ENCODE measurements at regions not wholly inside any gene's neighbourhood (a gene's known extent, or its start where the extent isn't known, plus 50 kb on each side); places are given as distances from the start of the nearest gene placed in this dataset.

- TF ChIP-seq HMGXB4 (CRISPR knock-in tag; IDR thresholded peaks at IDR 0.05) (no peak), ERG (CRISPR knock-in tag; IDR thresholded peaks at IDR 0.05) (no peak), USF1 (CRISPR knock-in tag; IDR thresholded peaks at IDR 0.05) (no peak), ZBTB43 (CRISPR knock-in tag; IDR thresholded peaks at IDR 0.05) (no peak), RORB (CRISPR knock-in tag; IDR thresholded peaks at IDR 0.05) (no peak), PRRX2 (CRISPR knock-in tag; IDR thresholded peaks at IDR 0.05) (no peak), ZNF281 (CRISPR knock-in tag; IDR thresholded peaks at IDR 0.05) (no peak), ZNF671 (CRISPR knock-in tag; IDR thresholded peaks at IDR 0.05) (no peak)
These were observed 445.0 kb downstream of the HACE1 start (continued) for GRCh38 chr6:104414723-104415122.

GRCh38 chr6:104413767-104414166, 446.0 kb downstream of the HACE1 start:
- Mint-ChIP-seq H3K9me3 (no peaks in the 10 kb centered on the region), H3K27me3 (ENCODE audit: low read depth) (no peaks in the 10 kb centered on the region), H3K36me3 (no peaks in the 10 kb centered on the region), H3K27ac (no peak overlapping the region), H3K4me3 (no peak overlapping the region), H3K4me1 (peaks cover 7% of the 10 kb centered on the region; the same call in 1 of the 2 replicates)
- DNase-seq (ENCODE audit: low spot score), result no peak
- CTCF ChIA-PET, result interaction anchor here (1.0 kb wide), 1 partner anchor 616 kb away, joined by 3 read pairs; no protein-coding TSS in a partner anchor
- ATAC-seq, result no peak
- POLR2A ChIA-PET, result no interaction called here
- TF ChIP-seq GRHL2 (CRISPR knock-in tag; IDR thresholded peaks at IDR 0.05; ENCODE audit: insufficient replicate concordance, severe bottlenecking), result no peak
- TF ChIP-seq ZNF317 (CRISPR knock-in tag; IDR thresholded peaks at IDR 0.05; ENCODE audit: borderline replicate concordance, low read depth), result no peak
- no peak for TF ChIP-seq KAT7 (CRISPR knock-in tag; IDR thresholded peaks at IDR 0.05; ENCODE audit: borderline replicate concordance)
- TF ChIP-seq OVOL2 (CRISPR knock-in tag; IDR thresholded peaks at IDR 0.05; ENCODE audit: borderline replicate concordance), result no peak
- TF ChIP-seq ZNF281 (CRISPR knock-in tag; IDR thresholded peaks at IDR 0.05), result no peak
- no peak for TF ChIP-seq NFYB (CRISPR knock-in tag; conservative IDR thresholded peaks at IDR 0.05; ENCODE audit: low read depth)
- TF ChIP-seq MLX (CRISPR knock-in tag; IDR thresholded peaks at IDR 0.05), result no peak
- no peak for TF ChIP-seq USF1 (CRISPR knock-in tag; IDR thresholded peaks at IDR 0.05)
- no peak for TF ChIP-seq EMX1 (CRISPR knock-in tag; IDR thresholded peaks at IDR 0.05)
- TF ChIP-seq SP1 (CRISPR knock-in tag; conservative IDR thresholded peaks at IDR 0.05), result no peak
- no peak for TF ChIP-seq CREB1 (CRISPR knock-in tag; IDR thresholded peaks at IDR 0.05)
- no peak for TF ChIP-seq ZNF671 (CRISPR knock-in tag; IDR thresholded peaks at IDR 0.05)
- no peak for TF ChIP-seq NFE2L1 (CRISPR knock-in tag; IDR thresholded peaks at IDR 0.05)
- TF ChIP-seq E2F5 (CRISPR knock-in tag; IDR thresholded peaks at IDR 0.05), result no peak

All from WTC11 (cell line).